ENCODE measurements at regions not wholly inside any gene's neighbourhood (a gene's known extent, or its start where the extent isn't known, plus 50 kb on each side); places are given as distances from the start of the nearest gene placed in this dataset.
"Not testable (repeated sequence)": the region's sequence is repeated elsewhere in the genome, so short reads cannot be mapped to it uniquely, and the experiment has no call there.

GRCh38 chr12:25315388-25315787 is 64.7 kb upstream of the KRAS start:
- Histone ChIP-seq H3K27me3 (replicated peaks; ENCODE audit: insufficient read depth, low read length) (no peaks in the 10 kb centered on the region), H3K36me3 (replicated peaks; ENCODE audit: insufficient read depth, low read length) (no peaks in the 10 kb centered on the region), H3K27ac (ENCODE audit: low read length) (no peak overlapping the region), H3K9ac (ENCODE audit: low read length) (no peak overlapping the region), H3K4me2 (ENCODE audit: low read depth, low read length) (no peak overlapping the region), H3K9me3 (replicated peaks; ENCODE audit: insufficient read depth, low read length) (no peaks in the 10 kb centered on the region), H3K4me3 (ENCODE audit: low read length) (no peak overlapping the region), H4K20me1 (ENCODE audit: insufficient read depth, low read length) (no peaks in the 10 kb centered on the region), H2AFZ (ENCODE audit: low read length) (no peak overlapping the region), H3K79me2 (ENCODE audit: low read length) (no peaks in the 10 kb centered on the region), H3K4me1 (ENCODE audit: low read length) (peaks cover 11% of the 10 kb centered on the region), H3F3A (ENCODE audit: insufficient read depth, low read length) (0 out of 2 replicates have a peak, but pooled peaks cover 4% of the 10 kb centered on the region), H3K9me2 (replicated peaks; ENCODE audit: insufficient read depth, low read length) (no peaks in the 10 kb centered on the region)
- no peak for DNase-seq
- TF ChIP-seq EZH2phosphoT487 (IDR thresholded peaks at IDR 0.05; ENCODE audit: low read length) (no peak), EZH2 (optimal IDR thresholded peaks at IDR 0.05; ENCODE audit: low read depth, low read length) (no peak), CTCF (IDR thresholded peaks at IDR 0.05; ENCODE audit: low read length) (no peak)

DNA sequence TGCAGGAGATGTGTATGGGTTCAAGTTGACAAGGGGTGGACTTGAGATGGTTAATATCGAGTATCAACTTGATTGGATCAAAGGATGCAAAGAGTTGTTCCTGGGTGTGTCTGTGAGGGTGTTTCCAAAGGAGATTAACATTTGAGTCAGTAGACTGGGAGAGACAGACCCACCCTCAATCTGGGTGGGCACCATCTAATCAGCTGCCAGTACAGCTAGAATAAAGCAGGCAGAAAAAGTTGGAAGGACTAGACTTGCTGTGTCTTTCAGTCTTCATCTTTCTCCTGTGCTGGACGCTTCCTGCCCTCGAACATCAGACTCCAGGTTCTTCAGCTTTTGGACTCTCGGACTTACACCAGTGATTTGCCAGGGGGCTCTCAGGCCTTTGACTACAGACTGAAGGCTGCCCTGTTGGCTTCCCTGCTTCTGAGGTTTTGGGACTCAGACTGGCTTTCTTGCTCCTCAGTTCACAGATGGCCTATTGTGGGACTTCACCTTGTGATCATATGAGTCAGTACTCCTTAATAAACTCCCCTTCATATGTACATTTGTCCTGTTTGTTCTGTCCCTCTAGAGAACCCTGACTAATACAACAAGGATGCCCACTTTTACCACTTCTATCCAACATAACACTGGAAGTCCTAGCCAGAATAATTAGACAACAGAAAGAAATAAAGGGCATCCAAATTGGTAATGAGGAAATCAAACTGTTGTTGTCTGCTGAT is 62.7 kb upstream of the KRAS start:
- H2AFZ ChIP-seq (ENCODE audit: low read length); H3K4me1 ChIP-seq (ENCODE audit: low read length); H3K27me3 ChIP-seq (replicated peaks; ENCODE audit: insufficient read depth, low read length); H3K4me3 ChIP-seq (ENCODE audit: low read length); H4K20me1 ChIP-seq (ENCODE audit: insufficient read depth, low read length); H3K9me2 ChIP-seq (replicated peaks; ENCODE audit: insufficient read depth, low read length); H3K36me3 ChIP-seq (replicated peaks; ENCODE audit: insufficient read depth, low read length); H3K9me3 ChIP-seq (replicated peaks; ENCODE audit: insufficient read depth, low read length); H3K9ac ChIP-seq (ENCODE audit: low read length); DNase-seq; H3K79me2 ChIP-seq (ENCODE audit: low read length); H3K27ac ChIP-seq (ENCODE audit: low read length); H3K4me2 ChIP-seq (ENCODE audit: low read depth, low read length); H3F3A ChIP-seq (ENCODE audit: insufficient read depth, low read length): not testable (repeated sequence)

DNA sequence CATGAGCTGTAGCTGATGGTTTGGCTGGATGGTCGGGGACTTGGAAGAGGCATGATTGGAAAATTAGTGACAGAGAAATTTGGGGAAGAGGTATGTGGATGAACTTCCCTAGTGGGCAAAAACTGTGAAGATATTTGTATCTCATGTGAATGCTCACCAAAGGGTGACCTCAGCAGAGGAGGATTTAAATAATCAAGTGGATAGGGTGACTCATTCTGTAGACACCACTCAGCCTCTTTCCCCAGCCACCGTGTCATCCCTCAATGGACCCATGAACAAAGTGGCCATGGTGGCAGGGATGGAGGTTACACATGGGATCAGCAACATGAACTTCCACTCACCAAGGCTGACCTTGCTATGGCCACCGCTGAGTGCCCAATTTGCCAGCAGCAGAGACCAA is 60.8 kb upstream of the KRAS start:
- no peak overlapping the region for H3K27ac ChIP-seq (ENCODE audit: low read length)
- no peaks in the 10 kb centered on the region for H3K9me2 ChIP-seq (replicated peaks; ENCODE audit: insufficient read depth, low read length)
- no peak overlapping the region for H2AFZ ChIP-seq (ENCODE audit: low read length)
- H3K79me2 ChIP-seq (ENCODE audit: low read length) = no peaks in the 10 kb centered on the region
- no peaks in the 10 kb centered on the region for H4K20me1 ChIP-seq (ENCODE audit: insufficient read depth, low read length)
- H3K27me3 ChIP-seq (replicated peaks; ENCODE audit: insufficient read depth, low read length) = no peaks in the 10 kb centered on the region
- H3K9ac ChIP-seq (ENCODE audit: low read length) = no peak overlapping the region
- H3K36me3 ChIP-seq (replicated peaks; ENCODE audit: insufficient read depth, low read length) = no peaks in the 10 kb centered on the region
- H3K9me3 ChIP-seq (replicated peaks; ENCODE audit: insufficient read depth, low read length) = no peaks in the 10 kb centered on the region
- H3K4me1 ChIP-seq (ENCODE audit: low read length) = no peaks in the 10 kb centered on the region
- H3K4me2 ChIP-seq (ENCODE audit: low read depth, low read length) = no peak overlapping the region
- H3F3A ChIP-seq (ENCODE audit: insufficient read depth, low read length) = no peaks in the 10 kb centered on the region
- TF ChIP-seq EZH2 (optimal IDR thresholded peaks at IDR 0.05; ENCODE audit: low read depth, low read length) = no peak
- no peak for TF ChIP-seq EZH2phosphoT487 (IDR thresholded peaks at IDR 0.05; ENCODE audit: low read length)
- TF ChIP-seq CTCF (IDR thresholded peaks at IDR 0.05; ENCODE audit: low read length) = no peak
- no peak for DNase-seq
- no peak overlapping the region for H3K4me3 ChIP-seq (ENCODE audit: low read length)

DNA sequence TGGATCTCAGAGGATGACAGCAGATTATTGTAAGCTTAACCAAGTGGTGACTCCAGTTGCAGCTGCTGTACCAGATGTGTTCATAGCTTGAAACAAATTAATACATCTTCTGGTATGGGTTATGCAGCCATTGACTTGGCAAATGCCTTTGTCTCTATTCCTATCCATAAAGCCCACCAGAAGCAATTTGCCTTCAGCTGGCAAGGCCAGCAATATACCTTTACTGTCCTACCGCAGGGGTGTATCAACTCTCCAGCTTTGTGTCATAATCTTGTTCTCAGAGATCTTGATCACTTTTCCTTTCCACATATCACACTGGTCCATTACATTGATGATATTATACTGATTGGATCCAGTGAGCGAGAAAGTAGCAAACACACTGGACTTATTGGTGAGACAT is 59.3 kb upstream of the KRAS start:
- H3K36me3 ChIP-seq (replicated peaks; ENCODE audit: insufficient read depth, low read length); H2AFZ ChIP-seq (ENCODE audit: low read length); H3K9me2 ChIP-seq (replicated peaks; ENCODE audit: insufficient read depth, low read length); H3K4me1 ChIP-seq (ENCODE audit: low read length); H3K27ac ChIP-seq (ENCODE audit: low read length); H3K9ac ChIP-seq (ENCODE audit: low read length); H3K4me3 ChIP-seq (ENCODE audit: low read length); H3K27me3 ChIP-seq (replicated peaks; ENCODE audit: insufficient read depth, low read length); H4K20me1 ChIP-seq (ENCODE audit: insufficient read depth, low read length); H3F3A ChIP-seq (ENCODE audit: insufficient read depth, low read length); DNase-seq; H3K79me2 ChIP-seq (ENCODE audit: low read length); H3K4me2 ChIP-seq (ENCODE audit: low read depth, low read length); H3K9me3 ChIP-seq (replicated peaks; ENCODE audit: insufficient read depth, low read length): not testable (repeated sequence)

Measured in MM.1S (cell line).